NCI-H146 treated with DMSO at 0.1 percent for 48 hours (cell line): ENCODE measurements at regions not wholly inside any gene's neighbourhood (a gene's known extent, or its start where the extent isn't known, plus 50 kb on each side); places are given as distances from the start of the nearest gene placed in this dataset.
"Not testable (repeated sequence)": the region's sequence is repeated elsewhere in the genome, so short reads cannot be mapped to it uniquely, and the experiment has no call there.

ENCODE experiments used
- DNase-seq: peaks from one replicate; lab custom pipeline; 2025; ENCODE audit not compliant: unreplicated experiment; lab: John Stamatoyannopoulos, UW

- no peak for DNase-seq
Observed at GRCh38 chr2:4029081-4029480, 325.7 kb downstream of the DCDC2C start.

DNA sequence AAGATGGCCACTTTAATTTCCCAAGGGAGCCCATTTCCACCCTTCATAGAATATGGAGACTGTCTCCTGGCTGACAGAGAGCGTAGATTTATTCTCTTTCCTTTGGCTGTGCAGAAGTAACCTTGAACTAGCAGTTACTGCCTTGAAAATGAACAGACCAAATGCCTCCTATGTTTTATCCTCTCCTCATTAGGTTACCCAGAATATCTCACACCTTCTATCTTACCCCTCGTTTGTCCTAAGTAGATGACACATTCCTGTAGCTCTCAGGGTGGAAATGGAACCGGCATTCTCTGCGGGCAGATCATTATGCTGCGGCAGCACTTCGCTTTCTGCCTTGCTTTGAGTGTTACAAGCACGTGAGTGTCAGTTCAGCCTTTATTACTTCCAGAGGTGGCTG lies 336.5 kb downstream of the DCDC2C start:
- DNase-seq, result no peak

DNA sequence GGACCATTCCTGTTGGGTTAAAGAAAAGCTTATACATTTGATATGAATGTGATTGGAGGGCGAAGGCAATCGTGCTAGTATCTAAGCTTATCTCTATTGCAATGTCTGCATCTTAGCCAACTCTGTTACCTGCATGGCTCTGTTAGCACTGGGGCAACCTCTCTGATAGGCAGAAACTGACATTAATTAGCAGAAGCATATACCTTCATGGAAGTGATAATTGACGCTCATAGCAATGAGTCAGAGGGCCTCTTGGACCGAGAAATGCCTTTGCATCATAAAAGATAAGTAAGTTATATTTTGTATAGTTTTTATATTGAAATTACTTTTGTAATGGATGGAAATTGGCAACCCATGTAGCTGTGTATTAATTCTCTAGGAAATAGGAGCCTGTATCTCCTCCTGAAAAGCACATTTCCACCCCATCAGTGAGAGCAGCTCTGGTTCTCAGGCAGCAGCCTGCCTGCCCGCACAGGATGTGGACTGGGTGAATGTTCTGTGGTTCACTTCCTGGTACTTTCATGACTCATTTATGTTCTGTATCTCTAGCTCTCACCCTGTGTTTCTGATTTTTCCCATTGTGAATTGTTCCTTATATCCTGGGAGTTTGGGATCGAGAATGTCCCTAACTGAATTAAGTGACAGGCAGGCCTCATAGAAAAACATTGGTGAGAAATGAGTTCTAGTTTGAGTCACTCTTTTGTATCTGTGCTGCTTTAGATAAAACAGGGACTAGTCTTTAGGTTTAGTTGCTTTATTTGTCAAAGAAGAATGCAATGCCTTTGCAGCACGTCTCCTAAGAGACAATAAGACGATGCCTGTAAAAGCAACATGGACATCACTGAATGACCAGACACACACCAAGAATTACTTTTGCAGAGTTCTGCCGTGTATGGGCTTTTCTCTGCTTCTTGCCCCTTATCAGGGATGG lies 344.9 kb downstream of the DCDC2C start:
- DNase-seq, result no peak

- no peak for DNase-seq
Observed at GRCh38 chr2:4049463-4049862, 346.1 kb downstream of the DCDC2C start.

DNA sequence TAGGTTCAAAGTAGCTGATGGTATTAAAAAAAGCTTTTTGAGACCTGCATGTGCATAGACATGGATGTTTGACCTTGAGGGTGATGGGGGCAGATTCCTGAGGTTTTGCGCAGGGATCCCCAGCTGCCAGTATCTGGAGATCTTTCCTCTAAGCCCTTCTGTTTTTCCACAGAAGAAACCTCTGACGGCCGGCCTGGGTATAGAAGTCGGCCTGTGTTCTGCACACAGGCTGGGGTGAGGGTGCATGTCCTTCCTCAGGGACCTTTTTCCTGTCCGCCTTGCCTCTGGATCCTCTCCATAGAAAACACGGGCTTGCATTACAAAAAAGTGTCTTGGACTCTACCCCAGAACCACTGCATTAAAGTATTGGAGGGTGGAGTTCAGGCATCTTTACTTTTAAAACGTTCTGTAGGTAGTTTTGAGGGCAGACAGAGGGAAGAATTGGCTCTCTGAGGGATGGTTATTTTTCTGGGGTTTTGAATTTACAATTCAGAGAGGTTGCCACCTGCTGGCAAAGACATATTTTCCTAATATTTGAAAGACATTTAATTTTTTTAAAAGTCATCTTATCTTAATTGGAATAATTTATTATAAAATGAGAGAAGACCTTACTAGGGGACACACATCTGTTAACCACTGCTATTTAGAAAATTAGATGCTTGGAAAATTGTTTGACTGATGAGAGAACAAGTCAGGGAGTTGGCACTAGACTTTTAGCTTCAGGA lies 350.6 kb downstream of the DCDC2C start:
- no peak for DNase-seq

DNA sequence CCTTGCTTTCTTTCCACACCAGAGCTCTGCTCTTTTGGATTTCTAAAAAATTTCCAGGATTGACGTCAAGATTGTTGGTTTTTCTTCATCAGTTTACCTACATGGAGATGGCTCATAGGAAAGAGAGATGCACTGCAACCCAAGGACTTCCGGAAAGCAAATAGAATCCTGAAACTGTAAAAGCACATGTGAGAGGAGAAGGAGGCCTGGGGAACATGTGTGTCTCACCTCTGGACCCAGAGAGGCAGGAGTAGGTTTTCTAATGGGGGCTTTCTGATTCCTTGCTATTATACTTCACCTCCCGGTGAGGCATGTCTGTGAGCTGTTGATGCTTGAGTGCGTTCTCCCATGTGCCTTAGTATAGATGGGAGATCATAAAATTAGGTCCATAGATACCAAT lies 362.8 kb downstream of the DCDC2C start:
- no peak for DNase-seq

DNA sequence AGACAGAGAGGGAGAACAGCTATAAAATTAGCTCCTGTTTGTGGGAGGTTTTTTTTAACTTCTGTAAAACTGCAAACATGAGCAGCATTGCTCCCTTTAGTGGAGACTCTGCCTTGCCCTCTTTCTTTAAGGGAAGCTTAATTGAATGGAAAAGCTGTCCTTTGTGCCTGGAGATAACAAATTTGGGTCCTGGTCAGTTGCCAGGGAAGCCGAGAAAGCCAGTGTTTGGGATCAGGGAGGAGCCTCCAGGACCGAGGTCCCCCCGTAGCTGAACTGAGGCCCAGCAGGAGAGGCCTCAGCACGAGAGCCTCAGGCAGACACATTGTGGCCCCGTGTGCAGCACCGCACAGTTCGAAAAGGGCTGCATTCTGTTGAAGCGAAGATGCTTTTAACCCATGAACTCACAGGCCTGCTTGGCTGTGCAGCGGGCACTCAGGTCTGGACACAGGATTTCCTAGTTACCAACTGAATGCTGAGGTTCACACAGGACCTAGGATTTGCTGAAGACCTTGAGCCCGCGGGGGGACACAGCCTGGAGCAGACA lies 369.7 kb downstream of the DCDC2C start:
- no peak for DNase-seq

DNA sequence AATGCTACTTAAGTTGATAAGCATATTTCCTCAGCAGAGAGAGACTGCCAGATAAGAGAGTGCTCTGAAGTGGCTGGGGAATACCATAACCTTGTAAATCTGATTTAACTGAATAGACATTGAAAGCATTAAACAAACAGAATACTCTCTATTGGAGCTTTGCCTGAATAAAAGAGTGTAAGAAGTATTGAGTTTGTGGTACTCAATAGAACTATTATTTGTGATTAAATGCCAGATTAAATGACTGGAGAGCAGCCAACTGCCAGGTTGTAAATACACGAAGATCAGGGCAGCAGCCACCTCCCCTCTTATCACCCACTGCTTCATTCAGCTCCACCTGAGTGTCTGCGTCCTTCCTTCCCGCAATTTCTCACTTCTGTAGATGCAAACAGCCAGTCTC lies 373.6 kb downstream of the DCDC2C start:
- DNase-seq, result peak; percentile 94

- no peak for DNase-seq
Observed at GRCh38 chr2:4085186-4085585, 381.8 kb downstream of the DCDC2C start.

- peak; percentile 64 for DNase-seq
Observed at GRCh38 chr2:4090668-4091630, 387.6 kb downstream of the DCDC2C start.

DNA sequence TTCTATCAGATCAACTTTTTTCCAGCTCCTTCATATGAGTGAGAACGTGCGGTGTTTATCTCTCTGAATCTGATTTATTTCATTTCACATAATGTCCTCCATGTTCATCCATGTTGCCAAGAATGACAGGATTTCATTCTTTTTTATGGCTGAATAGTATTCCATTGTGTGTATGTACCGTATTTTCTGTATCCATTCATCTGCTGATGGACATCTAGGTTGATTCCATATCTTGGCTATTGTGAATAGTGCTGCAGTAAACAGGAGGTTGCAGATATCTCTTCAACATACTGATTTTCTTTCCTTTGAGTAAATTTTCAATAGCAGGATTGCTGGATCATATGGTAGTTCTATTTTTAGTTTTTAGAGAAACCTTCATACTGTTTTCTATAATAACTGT lies 388.5 kb downstream of the DCDC2C start:
- no peak for DNase-seq

DNA sequence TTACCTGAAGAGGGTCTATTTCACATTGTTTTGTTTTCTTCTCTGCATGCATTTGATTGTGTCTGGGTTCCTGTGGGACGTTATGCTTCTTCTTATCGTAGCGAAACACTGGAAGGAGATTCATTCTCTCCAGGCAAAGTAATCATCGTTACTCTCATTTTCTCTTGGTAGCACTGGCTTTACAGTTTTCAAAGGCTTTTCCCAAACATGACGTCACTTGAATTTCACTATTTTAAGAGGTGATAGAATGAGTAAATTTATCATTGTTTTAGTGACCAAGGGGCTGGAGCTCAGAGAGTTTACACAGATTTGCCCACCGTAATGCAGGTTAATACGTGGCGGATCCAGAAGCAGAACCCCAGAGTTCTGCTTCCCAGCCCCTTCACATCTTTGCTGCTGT lies 391.4 kb downstream of the DCDC2C start:
- no peak for DNase-seq

DNA sequence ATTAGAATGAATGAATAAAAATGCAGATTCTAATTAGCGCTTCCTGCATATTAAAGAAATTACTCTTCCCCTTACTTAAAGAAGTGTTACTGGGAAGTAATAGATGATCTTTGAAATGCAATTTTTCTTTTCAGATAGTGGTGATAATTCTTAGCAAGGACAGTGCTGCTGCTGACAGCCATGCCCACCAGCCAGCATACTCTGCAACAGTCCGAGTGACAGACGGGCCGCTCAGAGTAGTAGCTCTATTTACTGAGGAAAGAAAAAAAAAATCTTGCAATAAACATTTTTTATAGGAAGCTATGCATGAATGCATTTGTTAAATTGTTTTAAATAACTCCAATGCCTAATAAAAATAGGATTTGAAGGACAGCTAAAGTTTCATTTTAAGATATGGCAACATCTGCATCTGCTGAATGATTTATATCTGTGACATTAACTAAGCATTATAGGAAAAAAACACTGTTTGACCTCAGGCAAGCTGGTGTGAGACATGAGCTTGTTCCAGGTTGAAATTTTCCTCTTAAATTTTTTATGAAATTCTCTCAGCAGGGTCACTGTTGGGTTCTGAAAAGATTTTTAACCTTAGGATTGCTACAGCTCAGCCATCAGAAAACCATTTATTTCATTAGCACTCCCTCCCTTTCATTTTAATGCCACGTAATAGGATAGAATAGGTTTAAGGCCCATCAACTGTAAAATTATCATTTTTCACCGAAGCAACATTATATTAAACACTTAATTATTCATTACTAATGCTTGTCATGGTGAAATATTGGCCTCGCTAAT lies 393.8 kb downstream of the DCDC2C start:
- no peak for DNase-seq

DNA sequence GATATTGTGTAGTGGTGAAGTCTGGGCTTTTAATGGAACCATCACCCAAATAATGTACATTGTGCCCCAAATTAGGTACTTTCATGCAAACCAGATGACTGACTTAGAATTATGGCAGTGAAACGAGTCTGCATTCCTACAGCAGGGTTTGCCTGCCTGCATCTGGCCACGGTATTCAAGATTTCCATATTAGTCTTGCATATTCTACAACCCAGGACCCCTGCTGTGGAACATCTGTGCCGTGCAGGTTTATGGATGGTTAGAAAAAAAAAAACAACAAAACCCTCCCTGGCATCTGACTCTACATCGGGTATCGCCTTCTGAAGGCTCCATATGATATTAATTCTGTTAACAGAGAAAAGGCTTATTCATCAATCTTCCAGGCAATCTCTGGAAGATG lies 394.8 kb downstream of the DCDC2C start:
- no peak for DNase-seq

DNA sequence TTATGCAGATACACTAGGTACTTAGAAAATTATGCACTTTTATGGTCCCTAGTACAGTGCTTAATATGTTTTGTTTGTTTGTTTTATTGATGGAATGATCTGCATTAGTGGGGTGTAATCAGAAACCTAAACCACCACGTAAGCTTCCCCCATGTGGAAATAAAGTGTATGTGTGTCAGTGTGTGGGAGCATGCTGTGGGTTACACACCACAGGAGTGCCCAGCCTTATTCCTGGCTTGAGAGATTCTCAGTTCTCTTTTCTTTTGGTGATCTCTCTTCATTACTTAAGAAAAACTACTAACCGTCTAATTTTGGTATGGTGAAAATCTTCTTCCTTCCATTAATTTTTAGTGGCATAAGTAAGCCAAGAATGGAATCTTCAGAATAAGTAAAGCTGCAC lies 398.6 kb downstream of the DCDC2C start:
- DNase-seq, result no peak

- DNase-seq, result no peak
Observed at GRCh38 chr2:4107179-4107578, 403.8 kb downstream of the DCDC2C start.

DNA sequence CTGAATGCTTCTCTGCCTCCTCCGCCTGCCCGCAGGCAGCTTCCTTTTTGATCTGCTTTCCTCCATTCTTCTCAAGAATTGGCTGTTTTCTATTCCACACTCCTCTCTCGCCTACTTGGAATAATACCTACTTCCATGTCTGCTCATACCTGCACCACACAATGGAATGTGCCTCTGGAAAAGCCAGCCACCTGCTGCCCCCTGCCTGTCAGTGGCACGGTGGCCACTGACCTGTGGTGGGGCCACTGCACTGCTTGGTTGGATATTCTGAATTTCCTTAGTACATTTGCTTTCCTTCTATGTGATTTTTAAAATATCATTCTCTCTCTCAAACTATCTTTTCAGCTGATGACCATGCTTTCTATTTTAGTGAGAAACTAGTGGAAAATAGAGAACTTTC lies 406.9 kb downstream of the DCDC2C start:
- no peak for DNase-seq

- not testable (repeated sequence) for DNase-seq
Observed at GRCh38 chr2:4115435-4115834, 412.1 kb downstream of the DCDC2C start.

DNA sequence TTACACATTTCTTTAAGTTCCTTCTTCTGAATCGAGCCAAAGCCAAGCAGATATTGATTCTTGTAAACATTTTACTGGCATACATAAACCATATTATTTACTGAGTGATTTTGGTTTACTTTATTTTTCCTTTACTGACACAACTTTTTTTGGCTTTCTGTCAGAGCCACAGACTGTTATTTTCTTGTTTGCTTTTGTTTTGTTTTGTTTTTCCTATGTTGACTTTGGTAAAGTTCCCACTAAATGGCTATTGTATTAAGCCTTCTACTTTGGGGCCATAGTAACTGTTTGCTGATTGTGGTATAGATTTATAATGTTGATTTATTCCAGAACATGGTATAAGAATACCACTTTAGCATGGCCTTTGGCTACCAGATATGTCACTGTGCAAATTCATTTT lies 419.4 kb downstream of the DCDC2C start:
- DNase-seq, result no peak

- DNase-seq, result no peak
Observed at GRCh38 chr2:4130651-4131050, 427.3 kb downstream of the DCDC2C start.
